Liver (tissue), 3 donors: ENCODE measurements at regions not wholly inside any gene's neighbourhood (a gene's known extent, or its start where the extent isn't known, plus 50 kb on each side); places are given as distances from the start of the nearest gene placed in this dataset.

ENCODE experiments used
- EGR1 ChIP-seq, 2 donors: IDR thresholded peaks; 2 replicates each; pipeline ENCODE4 v1.6.1; 2016 to 2018; ENCODE audit warnings: antibody characterized with exemption in 2 of 2, low read depth in 2 of 2
- FOXA2 ChIP-seq: IDR thresholded peaks from 2 replicates; pipeline ENCODE4 v1.6.1; 2016; ENCODE audit warnings: antibody characterized with exemption
- GABPA ChIP-seq, 2 donors: IDR thresholded peaks in 1 of 2; conservative IDR thresholded peaks in 1 of 2; 2 replicates each; pipeline ENCODE4 v1.6.1; 2016; ENCODE audit warnings: antibody characterized with exemption in 2 of 2, mild to moderate bottlenecking in 1 of 2, moderate library complexity in 1 of 2
- HNF4A ChIP-seq, 2 donors: conservative IDR thresholded peaks; 2 replicates each; pipeline ENCODE4 v1.6.1; 2016; ENCODE audit warnings: antibody characterized with exemption in 2 of 2, mild to moderate bottlenecking in 2 of 2
- JUND ChIP-seq, 2 donors: IDR thresholded peaks; 2 replicates each; pipeline ENCODE4 v1.6.1; 2016; ENCODE audit warnings: antibody characterized with exemption in 2 of 2
- RAD21 ChIP-seq, 2 donors: IDR thresholded peaks; 2 replicates each; pipeline ENCODE4 v1.6.1; 2016; ENCODE audit warnings: antibody characterized with exemption in 2 of 2, mild to moderate bottlenecking in 2 of 2
- SP1 ChIP-seq: IDR thresholded peaks from 2 replicates; pipeline ENCODE4 v1.6.1; 2018; ENCODE audit warnings: antibody characterized with exemption, mild to moderate bottlenecking
- TAF1 ChIP-seq: conservative IDR thresholded peaks from 2 replicates; pipeline ENCODE4 v1.6.1; 2016; ENCODE audit warnings: antibody characterized with exemption, mild to moderate bottlenecking
- YY1 ChIP-seq: IDR thresholded peaks from 2 replicates; pipeline ENCODE4 v1.6.1; 2016; ENCODE audit warnings: antibody characterized with exemption, mild to moderate bottlenecking
- ZBTB33 ChIP-seq: IDR thresholded peaks from 2 replicates; pipeline ENCODE4 v1.6.1; 2016; ENCODE audit warnings: antibody characterized with exemption
- TF ChIP-seq, protein P1 (sequence below): IDR thresholded peaks from 2 replicates; pipeline ENCODE4 v1.6.1; 2016; ENCODE audit warnings: antibody characterized with exemption
- TF ChIP-seq, protein P2 (sequence below): fragments of 150-350 bp; IDR thresholded peaks from 2 replicates; pipeline ENCODE4 v1.5.1; 2017; ENCODE audit warnings: improper control_type of control experiment, low read depth, low read length; ENCODE audit not compliant: missing input control
- TF ChIP-seq, protein P3 (sequence below): IDR thresholded peaks from 2 replicates; pipeline ENCODE4 v1.6.1; 2016; ENCODE audit warnings: antibody characterized with exemption, mild to moderate bottlenecking
- TF ChIP-seq, protein P4 (sequence below): IDR thresholded peaks from 2 replicates; pipeline ENCODE4 v1.6.1; 2016; ENCODE audit warnings: antibody characterized with exemption
- donor health status: healthy.
- donor health status: healthy.

DNA sequence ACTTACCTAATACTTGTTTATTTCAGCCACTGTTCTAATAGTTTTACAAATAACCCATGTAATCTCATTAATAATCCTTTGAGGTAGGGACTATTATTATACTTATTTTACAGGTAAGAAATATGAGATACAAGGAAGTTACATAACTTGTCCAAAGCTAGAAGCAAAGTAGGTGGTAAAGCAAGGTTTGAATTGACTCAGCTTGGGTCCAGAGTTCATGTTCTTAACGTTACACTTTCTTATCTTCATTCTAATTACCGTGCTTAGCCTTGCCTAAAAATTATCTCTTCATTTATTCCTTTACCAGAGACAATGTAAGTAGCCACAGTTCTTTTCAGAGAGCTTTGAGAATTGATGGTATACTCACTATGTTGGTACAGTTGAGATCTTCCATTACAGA, 743.6 kb downstream of the KCNJ3 start:
- TF ChIP-seq, protein P1, sequence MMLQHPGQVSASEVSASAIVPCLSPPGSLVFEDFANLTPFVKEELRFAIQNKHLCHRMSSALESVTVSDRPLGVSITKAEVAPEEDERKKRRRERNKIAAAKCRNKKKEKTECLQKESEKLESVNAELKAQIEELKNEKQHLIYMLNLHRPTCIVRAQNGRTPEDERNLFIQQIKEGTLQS, result no peak
- TF ChIP-seq, protein P2, sequence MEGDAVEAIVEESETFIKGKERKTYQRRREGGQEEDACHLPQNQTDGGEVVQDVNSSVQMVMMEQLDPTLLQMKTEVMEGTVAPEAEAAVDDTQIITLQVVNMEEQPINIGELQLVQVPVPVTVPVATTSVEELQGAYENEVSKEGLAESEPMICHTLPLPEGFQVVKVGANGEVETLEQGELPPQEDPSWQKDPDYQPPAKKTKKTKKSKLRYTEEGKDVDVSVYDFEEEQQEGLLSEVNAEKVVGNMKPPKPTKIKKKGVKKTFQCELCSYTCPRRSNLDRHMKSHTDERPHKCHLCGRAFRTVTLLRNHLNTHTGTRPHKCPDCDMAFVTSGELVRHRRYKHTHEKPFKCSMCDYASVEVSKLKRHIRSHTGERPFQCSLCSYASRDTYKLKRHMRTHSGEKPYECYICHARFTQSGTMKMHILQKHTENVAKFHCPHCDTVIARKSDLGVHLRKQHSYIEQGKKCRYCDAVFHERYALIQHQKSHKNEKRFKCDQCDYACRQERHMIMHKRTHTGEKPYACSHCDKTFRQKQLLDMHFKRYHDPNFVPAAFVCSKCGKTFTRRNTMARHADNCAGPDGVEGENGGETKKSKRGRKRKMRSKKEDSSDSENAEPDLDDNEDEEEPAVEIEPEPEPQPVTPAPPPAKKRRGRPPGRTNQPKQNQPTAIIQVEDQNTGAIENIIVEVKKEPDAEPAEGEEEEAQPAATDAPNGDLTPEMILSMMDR, result no peak
- TF ChIP-seq GABPA (IDR thresholded peaks at IDR 0.05 in 1 of 2, conservative IDR thresholded peaks at IDR 0.05 in 1 of 2) (no peak), YY1 (no peak), RAD21 (IDR thresholded peaks at IDR 0.05) (no peak), SP1 (no peak), EGR1 (IDR thresholded peaks at IDR 0.05; ENCODE audit: low read depth in 2 of 2) (no peak), FOXA2 (no peak), HNF4A (conservative IDR thresholded peaks at IDR 0.05) (no peak), TAF1 (no peak), JUND (IDR thresholded peaks at IDR 0.05) (no peak), ZBTB33 (no peak)
- TF ChIP-seq, protein P3, sequence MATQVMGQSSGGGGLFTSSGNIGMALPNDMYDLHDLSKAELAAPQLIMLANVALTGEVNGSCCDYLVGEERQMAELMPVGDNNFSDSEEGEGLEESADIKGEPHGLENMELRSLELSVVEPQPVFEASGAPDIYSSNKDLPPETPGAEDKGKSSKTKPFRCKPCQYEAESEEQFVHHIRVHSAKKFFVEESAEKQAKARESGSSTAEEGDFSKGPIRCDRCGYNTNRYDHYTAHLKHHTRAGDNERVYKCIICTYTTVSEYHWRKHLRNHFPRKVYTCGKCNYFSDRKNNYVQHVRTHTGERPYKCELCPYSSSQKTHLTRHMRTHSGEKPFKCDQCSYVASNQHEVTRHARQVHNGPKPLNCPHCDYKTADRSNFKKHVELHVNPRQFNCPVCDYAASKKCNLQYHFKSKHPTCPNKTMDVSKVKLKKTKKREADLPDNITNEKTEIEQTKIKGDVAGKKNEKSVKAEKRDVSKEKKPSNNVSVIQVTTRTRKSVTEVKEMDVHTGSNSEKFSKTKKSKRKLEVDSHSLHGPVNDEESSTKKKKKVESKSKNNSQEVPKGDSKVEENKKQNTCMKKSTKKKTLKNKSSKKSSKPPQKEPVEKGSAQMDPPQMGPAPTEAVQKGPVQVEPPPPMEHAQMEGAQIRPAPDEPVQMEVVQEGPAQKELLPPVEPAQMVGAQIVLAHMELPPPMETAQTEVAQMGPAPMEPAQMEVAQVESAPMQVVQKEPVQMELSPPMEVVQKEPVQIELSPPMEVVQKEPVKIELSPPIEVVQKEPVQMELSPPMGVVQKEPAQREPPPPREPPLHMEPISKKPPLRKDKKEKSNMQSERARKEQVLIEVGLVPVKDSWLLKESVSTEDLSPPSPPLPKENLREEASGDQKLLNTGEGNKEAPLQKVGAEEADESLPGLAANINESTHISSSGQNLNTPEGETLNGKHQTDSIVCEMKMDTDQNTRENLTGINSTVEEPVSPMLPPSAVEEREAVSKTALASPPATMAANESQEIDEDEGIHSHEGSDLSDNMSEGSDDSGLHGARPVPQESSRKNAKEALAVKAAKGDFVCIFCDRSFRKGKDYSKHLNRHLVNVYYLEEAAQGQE, result no peak
- TF ChIP-seq, protein P4, sequence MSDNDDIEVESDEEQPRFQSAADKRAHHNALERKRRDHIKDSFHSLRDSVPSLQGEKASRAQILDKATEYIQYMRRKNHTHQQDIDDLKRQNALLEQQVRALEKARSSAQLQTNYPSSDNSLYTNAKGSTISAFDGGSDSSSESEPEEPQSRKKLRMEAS, result no peak
